GM21576 (cell line): ENCODE measurements at regions not wholly inside any gene's neighbourhood (a gene's known extent, or its start where the extent isn't known, plus 50 kb on each side); places are given as distances from the start of the nearest gene placed in this dataset.

ENCODE experiments used
- ATAC-seq: cut with Tn5 transposase; IDR thresholded peaks from one replicate; pipeline ENCODE4 v1.9.1; 2021; ENCODE audit warnings: mild to moderate bottlenecking, moderate library complexity; ENCODE audit not compliant: unreplicated experiment

DNA sequence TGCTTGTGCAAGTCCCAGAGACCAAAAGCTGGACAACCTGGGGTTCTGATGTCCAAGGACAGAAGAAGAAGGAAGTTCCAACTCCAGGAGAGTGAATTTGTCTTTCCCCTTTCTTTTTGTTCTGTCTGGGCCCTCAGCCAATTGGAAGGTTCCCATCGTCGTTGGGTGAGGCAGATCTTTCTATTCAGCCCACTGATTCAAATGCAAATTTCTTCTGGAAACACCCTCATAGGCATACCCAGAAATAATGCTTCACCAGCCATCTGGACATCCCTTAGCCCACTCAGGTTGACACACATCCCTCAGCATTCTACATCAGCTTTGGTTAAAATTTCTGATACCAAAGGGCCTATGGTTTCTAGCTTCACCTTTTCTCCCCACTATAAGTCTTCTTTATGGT lies 156.5 kb downstream of the SP3 start:
- no peak for ATAC-seq

DNA sequence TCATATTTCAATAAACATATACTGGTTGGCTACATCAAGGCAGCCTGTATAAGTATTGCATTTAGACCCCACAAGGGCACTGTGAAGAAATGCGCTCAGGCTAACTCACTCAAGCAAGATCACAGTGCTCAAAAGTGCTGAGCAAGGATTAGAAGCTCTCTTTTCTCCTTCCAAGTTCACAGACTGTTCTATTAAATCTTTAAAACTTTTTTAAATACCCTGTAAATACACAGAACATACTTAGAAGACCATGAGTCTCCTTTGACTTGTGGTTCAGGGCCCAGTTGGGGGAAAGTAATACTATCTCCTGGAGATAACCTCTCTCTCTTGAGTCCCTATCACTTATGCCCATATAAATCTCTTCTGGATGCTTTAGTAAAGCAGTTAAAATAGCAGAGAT lies 152.9 kb downstream of the SP3 start:
- no peak for ATAC-seq

DNA sequence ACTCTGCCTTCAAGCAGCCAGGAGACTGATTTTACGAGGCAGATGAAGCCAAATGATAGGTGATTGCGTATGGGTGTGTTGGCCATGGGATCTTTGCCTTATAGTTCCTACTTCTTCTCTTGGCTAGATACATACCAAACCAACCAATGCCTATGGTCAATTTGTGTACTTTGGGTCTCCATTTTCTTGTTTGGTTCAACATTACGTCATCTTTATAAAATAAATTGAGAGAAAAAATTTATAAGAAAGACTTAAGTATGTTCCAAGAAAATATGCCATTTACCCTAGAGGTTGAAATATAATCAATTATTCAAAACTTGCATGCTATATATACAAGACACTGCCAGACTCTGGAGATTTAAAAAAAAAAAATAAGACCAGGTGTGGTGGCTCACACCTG lies 150.9 kb downstream of the SP3 start:
- ATAC-seq, result no peak

DNA sequence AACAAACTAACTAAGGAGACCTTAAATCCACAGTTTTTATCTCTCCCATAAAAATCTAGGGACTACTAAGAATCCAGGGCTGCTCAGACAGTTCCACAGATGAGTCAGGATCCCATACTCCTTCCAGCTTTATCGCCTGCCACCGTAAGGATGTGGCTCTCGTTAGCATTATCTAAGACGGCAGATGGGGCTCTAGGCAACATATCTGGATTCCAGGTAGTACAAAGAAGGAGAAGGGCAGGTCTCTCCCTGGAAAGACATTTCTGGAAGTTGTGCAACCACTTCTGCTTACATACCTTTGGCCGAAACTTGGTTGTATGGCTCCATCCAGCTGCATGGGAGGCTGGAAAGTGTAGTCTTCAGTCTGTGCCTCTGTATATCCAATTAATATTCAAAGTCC lies 149.4 kb downstream of the SP3 start:
- ATAC-seq, result no peak

DNA sequence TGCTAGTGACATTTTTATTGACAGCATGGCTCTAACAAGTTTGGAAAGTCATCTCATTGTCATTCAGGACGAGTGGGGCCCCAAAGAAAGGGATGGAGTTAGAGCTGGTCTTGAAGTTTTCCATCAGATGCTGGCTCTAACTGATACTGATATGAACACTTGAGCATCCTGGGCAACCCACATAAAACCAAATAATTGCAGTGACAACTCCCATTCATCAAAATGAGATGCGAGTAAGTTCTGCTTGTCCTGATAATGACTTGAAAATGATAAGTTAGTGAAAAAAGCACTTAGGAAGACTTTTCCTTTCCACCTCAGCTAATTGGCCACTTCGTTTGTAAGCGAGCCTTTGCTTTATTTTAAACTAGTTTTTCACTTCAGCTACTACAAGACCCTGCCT lies 147.6 kb downstream of the SP3 start:
- ATAC-seq, result no peak

DNA sequence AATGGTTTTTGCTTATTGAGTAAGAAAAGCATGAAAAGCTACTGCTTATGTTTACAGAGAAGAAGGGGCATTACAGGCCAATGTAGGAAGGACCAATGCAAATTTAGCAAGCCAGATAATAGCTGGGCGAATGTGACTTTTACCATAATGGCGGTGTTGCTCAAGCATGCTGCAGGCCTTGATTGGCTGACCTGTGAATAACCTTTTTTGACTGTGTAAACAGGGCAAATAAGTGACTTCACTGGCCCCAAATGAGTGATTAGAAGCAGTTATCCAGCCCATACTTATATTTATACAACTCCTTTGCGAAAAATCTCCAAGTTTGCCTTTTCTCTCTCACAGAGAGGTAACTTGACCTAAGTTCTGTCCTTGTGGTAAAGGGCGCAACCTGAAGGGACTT lies 146.9 kb downstream of the SP3 start:
- no peak for ATAC-seq

DNA sequence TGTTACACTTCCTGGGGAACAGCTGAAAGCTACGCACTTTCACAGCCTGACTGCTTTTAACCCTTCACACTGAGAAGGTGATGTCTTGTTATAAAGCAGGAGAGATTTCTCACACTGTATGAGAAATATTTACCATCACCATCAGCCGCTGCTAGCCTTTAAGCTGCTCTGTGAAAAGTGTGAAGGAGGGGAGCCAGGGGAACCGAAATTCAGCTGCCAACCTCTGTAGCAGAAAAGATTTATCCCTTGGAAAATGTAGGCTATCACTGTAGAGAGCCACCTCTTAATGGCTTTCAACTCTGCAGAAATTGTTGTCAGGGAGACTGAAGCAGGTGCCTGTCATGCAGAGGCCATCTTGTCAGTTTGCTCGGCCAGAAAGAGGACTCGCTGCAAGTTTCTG lies 145.3 kb downstream of the SP3 start:
- no peak for ATAC-seq

DNA sequence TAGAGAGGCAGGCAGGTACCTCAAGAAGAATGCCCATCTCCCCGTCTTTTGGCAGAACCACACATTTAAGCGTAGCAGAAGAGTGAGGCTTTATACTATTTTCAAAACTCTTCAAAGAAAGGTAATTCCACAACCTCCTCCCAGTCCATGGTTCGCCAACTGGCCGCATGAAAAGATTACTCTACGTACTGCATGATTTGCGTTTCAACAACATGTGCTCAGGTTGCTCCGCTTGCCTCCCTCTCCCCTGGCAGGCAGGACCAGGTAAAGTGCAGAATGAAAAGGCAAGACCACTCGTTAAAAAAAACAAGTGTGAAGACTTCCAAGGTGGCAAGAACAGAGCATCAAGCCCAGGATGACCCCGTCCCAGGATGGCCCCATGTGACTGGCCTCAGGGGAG lies 143.7 kb downstream of the SP3 start:
- ATAC-seq, result no peak

DNA sequence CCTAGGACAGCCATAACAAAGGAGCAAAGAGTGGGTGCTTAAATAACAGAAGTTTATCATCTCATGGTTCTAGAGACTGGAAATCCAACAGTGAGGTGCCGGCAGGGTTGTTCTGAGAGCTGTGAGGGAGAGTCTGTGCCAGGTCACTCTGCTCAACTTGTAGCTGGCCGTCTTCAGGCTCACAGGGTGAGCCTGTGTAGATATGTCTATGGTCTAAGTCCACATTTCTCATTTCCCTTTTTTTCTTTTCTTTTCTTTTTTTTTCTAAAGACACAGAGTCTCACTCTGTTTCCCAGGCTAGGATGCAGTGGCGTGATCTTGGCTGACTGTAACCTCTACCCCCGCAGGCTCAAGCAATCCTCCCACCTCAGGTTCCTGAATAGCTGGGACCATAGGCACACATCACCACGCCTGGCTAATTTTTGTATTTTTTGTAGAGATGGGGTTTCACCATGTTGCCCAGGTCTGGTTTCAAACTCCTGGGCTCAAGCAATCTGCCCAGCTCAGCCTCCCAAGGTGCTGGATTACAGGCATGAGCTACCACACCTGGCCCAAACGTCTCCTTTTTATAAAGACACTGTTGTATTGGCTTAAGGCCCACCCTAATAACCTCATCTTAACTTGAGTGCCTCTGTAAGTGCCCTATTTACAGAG lies 142.2 kb downstream of the SP3 start:
- ATAC-seq, result no peak

DNA sequence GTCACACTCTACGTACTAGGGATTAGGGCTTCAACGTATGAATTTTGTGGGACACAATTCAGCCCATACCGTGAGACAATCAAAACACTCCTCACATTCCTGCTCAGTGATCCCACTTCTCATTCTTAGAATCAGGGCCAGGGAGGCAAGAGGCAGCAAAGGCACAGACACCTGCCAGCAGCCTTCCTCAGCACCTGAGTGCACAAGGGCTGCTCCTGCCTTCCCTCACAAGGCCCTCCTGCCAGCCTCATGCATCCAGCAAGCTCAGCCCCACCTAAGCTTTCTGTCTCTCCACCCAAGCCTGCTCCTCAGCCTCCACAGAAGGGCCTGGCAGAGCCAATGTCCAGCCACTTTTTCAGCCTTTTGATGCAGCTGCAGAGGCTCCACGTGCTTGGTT lies 141.6 kb downstream of the SP3 start:
- no peak for ATAC-seq

DNA sequence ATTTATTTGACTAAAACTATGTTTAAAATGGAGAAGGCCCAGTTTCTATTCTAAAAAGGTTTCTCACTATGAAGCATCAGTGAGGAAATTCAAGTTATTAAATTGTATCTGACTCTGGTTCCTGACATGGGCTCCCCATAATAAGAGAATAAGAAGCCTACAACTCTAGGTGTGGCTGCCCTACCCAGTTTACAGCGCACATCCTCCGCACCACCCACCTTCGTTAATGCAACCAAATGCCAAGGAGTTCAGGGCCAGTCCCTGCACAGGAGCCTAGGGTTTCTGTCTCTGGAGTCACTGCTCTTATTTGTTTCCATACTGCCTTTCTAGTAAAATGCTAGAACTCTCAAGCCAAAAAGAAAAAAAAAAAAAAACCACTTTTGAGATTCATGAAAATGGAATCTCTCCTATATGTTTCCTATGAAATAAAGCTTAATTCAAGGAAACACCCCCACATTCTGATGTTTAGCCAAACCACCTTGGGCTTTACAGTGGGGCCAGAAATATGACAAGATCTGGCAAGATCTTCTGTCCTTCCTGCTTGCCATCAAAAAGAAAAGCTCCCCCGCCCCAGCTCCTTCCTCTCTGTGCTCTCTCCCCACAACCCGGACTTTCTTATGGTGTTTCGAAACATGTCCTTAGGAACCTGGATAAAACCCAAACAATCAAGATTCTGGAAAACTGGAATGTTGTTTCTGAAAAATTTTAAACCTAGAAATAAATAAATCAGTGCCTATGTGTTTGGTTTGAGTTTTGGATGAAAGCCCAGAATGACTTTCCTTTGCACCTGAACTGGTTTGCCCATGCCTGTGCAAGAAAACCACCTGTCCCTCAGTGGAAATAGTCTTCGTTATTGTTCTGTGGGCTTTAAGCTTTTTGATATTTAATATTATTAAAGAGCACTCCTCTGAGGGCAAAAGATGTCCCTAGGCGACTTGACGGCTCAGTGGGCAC lies 136.7 kb downstream of the SP3 start:
- no peak for ATAC-seq

DNA sequence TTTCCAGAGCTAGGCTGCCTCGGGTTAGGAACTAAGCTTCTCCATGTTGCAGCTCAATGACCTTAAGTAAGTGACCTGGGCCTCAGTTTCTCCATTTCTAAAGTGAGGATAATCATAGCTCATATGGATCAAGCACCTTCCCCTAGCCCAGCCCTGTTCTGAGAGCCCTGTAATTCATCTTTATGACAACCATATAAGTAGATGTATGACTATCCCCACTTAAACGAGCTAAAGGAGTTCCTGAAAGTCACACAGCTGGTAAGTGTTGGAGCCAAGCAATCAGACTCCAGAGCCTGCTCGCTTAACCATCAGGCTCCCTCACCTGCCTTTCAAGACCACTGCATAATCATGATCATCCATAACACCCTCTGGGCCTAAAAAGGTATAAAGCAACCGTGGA lies 135.4 kb downstream of the SP3 start:
- no peak for ATAC-seq

DNA sequence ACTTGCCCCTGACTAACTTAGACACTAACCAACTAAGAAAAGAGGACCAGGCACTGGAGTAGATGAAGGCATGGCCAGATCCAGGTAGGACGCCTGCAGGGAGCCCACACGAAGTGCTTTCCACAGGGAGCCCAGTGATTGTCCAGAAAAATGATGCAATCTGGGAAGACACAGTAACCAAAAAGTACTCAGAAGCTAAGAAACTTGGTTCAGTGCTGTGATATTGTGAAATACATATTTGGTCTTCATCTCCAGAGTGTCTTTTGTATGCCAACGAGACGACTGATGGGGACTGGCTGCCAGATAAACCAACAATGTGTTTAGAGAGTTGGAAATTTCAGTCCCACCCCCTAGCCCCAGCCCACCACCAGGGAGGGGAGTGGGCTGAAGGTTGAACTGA lies 135.0 kb downstream of the SP3 start:
- no peak for ATAC-seq

DNA sequence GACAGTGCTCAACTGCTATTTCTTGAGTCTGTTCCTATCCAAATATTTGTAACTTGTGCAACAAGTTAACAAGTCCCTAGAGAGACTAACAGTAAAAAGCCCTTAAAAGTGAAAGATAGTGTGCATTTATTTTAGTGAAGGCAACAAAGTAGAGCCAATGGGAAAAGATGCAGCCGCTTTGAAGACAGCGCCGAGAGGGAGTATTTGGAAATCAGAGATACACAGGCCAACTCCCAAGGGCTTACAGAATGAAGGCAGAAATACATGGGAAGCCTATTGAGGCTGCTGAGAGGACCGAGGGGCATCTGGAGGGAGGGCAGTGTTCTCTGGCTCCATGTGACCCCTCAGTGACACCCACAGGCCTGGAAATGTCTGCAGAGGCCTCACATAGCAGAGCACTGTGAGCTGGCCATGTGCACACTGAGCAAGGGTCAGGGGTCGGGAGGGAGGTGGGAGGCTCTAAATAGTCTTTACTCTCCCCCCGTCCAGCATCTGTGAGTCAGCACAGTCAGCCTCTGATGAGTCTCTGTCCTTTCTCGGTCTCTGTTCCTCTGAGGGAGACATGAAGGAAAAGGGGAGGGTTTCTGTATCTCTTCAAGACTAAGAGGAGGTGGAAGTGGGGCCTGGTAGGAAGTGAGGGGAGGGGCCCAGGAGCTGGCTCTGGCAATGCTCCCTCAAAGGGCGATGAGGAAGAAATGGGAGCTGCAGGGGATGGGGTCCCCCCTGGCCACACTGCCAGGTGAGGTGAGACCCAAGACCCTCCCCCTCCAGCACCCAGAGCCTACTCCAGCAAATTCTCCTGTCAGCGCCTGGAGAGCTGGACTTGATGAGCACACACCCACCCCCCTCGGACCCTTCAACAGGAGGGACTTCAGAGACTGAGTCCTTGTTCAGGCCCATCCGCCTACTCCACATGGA lies 133.6 kb downstream of the SP3 start:
- ATAC-seq, result no peak

DNA sequence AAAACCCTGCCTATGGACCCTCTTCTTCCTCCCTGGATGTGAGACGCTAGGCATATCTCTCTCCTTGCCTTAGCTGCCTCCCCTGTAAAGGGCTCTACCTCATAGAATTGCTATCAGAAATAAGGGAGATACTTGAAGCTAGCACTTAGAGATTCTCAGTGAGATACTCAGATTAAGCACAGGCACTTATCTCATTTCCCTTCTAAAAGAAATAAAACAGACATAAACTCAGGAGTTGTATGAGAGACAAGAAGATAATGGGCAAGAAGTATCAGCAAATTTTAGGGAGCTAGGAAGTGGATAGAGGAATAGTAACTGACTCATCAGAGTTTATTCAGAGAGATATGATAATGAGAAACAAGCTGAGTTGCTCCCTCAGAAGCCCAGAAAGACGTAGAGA lies 131.0 kb downstream of the SP3 start:
- no peak for ATAC-seq

DNA sequence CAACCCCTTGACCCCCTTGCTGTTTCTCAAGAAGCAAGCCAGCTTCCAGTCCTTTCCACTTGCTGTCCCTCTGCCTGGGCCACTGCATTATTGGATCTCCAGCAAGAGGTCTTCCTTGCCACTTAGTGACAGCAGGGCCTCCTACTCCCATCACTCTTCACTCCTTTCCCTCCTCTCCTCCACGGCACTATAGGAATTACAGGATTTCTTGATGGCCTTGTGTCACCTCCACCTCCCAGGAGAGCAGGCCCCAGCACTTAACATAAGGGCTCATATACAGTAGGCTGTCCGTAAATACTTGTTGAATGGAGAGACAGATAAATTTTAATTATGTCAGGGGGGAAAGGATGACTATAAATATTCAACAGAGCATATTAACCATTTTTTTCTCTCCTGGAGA lies 129.4 kb downstream of the SP3 start:
- no peak for ATAC-seq

DNA sequence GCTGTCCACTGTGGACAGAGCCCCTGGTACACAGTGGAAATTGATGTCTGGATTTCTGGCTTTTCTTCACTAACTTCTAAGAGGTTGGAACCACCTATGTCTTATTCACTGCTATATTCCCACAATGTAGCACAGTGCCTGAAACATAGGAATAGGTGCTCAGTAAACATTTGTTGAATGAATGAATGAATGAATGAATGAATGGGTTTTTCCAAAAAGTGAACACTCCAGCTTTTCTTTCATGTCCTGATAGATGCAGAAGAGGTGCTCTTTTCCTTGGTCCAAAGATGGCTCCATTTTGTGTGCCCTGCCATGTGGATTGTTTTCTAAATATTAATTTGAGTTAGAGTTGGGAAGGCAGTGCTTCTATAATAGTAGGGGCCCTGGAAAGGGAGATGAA lies 124.1 kb downstream of the SP3 start:
- ATAC-seq, result no peak

DNA sequence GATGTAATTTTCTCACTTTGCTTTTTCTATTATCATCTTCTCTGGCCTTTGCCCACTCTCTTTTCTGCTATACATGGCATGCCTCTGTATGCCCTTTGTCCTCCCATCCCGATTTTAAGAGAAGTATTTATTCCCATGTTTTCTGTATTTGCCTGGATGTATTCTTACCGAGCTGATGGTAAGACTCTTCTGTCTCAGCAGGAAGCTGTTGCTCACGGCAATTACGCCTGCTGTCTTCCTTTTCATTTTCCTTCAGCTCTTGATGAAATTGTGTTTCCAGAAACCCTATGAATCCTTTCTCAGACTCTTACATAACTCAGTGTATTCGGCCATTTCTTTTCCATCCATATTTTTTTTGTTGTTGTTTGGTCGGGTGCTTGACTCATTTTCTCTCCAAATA lies 121.6 kb downstream of the SP3 start:
- no peak for ATAC-seq

DNA sequence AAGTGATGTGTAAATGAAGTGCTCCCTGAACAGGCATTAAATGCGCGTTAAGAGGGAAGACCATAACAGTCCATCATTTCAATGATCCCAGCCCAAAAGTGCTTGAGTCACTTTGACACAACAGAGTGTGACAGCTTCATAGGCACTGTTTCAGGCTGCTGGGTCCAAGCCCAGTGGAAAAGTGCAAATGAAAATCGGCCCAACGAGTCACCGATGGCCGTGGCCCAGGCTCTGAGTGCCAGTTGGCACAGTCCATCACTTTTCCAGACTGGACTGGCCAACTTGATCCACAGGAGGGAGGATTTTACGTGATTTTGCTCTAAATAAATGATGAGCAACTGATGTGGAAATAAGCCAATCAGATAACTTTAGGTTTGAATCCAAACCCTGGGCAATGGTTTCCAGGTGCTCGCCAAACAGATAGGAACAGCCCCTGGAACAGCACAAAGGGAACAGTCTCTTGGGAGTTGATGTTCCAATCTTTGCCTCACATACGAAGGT lies 114.0 kb downstream of the SP3 start:
- ATAC-seq, result no peak

DNA sequence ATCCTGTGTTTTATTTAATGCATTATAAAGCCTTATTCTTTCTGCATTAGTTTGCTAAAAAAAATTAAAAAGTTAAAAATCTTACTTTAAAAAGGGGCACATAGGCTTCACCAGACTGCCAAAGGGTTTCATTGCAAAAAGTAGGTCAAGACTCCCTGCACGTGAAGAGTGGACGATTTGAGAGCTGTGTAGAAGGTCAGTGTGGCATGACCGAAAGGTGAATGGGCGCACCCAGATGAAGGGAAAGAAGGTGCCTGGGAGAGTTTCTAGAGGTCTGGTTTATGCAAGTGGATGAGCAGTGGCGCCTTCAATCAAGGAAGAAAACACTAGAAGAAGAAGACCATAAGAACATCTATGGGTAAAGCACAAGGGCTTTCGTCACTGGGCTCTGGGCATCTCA lies 111.0 kb downstream of the SP3 start:
- ATAC-seq, result no peak

DNA sequence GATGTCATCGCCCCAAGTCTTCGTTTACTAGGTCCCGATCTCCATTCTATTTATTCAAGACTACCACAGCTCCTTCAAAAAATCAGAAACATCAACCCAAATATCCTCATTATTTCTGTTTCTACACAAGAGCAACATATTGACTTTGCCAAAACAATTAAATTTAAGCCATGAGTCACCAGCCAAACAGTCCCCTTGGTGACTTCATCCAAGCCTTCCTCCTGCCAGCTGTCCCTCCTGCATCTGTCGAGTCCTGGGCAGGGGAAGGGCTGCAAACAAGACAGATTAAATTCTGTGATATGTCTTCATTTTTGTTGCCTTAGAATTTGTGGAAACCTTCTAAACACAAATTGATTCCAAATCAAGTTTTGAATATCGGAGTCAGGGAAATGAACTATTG lies 110.3 kb downstream of the SP3 start:
- no peak for ATAC-seq
